PC-9 (cell line): ENCODE measurements at regions not wholly inside any gene's neighbourhood (a gene's known extent, or its start where the extent isn't known, plus 50 kb on each side); places are given as distances from the start of the nearest gene placed in this dataset.

Experiments used
- CTCF ChIP-seq: fragments of 200-600 bp; sonication (generic); conservative IDR thresholded peaks from 2 replicates; pipeline ENCODE4 v1.6.1; 2017; ENCODE audit warnings: mixed run types, antibody characterized with exemption, mild to moderate bottlenecking, moderate library complexity
- EZH2 ChIP-seq: fragments of 200-600 bp; sonication (generic); IDR thresholded peaks from 2 replicates; pipeline ENCODE4 v1.8.0; 2017; ENCODE audit warnings: antibody characterized with exemption, low read depth

- no peak for TF ChIP-seq CTCF
- no peak for TF ChIP-seq EZH2
These were observed 380.8 kb downstream of the TMA16 start for GRCh38 chr4:163875327-163875726.
